CD4-positive, alpha-beta T cell (primary cell): ENCODE measurements at regions not wholly inside any gene's neighbourhood (a gene's known extent, or its start where the extent isn't known, plus 50 kb on each side); places are given as distances from the start of the nearest gene placed in this dataset.

Source experiments
- ATAC-seq: fragments of 200-7000 bp; cut with Tn5 transposase; one replicate; pipeline ENCODE4 v1.10.0; 2022; ENCODE audit warnings: mild to moderate bottlenecking; ENCODE audit not compliant: poor library complexity
- CTCF ChIA-PET: fragments of 350-600 bp; sonication (Branson Sonifier 250); formaldehyde crosslinking; loops from one replicate; lab custom pipeline; 2021; ENCODE audit warnings: antibody characterized with exemption, inconsistent platforms; lab: Charles Lee
- POLR2A ChIA-PET: fragments of 350-600 bp; sonication (Branson Sonifier 250); formaldehyde crosslinking; loops from one replicate; lab custom pipeline; 2021; ENCODE audit warnings: antibody characterized with exemption, inconsistent platforms; lab: Charles Lee
- DNase-seq, 14 experiments: peaks; one replicate each; pipeline ENCODE4 v3.0.0-alpha.2; 2013 to 2020; ENCODE audit warnings: mixed read lengths in 2 of 14
- H3K27ac ChIP-seq, 2 donors: one replicate each; pipeline versions ENCODE4 v1.5.1 to v1.7.0; 2013; ENCODE audit warnings: low read length in 2 of 2, low read depth in 1 of 2, mild to moderate bottlenecking in 1 of 2
- H3K27me3 ChIP-seq, 2 experiments: 1 replicate in 1 of 2; 2 replicates in 1 of 2; pipeline versions ENCODE4 v1.6.1 to v1.7.0; 2013; ENCODE audit warnings: low read length in 2 of 2, control low read depth in 1 of 2, mild to moderate bottlenecking in 1 of 2, moderate library complexity in 1 of 2; ENCODE audit not compliant: insufficient read depth in 2 of 2, control insufficient read depth in 1 of 2
- H3K36me3 ChIP-seq: one replicate; pipeline ENCODE4 v1.6.1; 2013; ENCODE audit warnings: low read length, control low read depth; ENCODE audit not compliant: insufficient read depth
- H3K4me1 ChIP-seq: one replicate; pipeline ENCODE4 v1.6.1; 2013; ENCODE audit warnings: low read length, control low read depth; ENCODE audit not compliant: insufficient read depth
- H3K4me3 ChIP-seq: one replicate; pipeline ENCODE4 v1.5.1; 2013; ENCODE audit warnings: mild to moderate bottlenecking, low read length, moderate library complexity
- H3K9me3 ChIP-seq, 2 experiments: 1 replicate in 1 of 2; 2 replicates in 1 of 2; pipeline versions ENCODE4 v1.6.1 to v1.7.0; 2013; ENCODE audit warnings: low read length in 2 of 2, mild to moderate bottlenecking in 2 of 2, control low read depth in 1 of 2, moderate library complexity in 1 of 2; ENCODE audit not compliant: control insufficient read depth in 1 of 2, insufficient read depth in 1 of 2
- H3K27ac Mint-ChIP-seq: one replicate; pipeline ENCODE4 v1.8.0; 2020; ENCODE audit warnings: mixed read lengths
- H3K27me3 Mint-ChIP-seq: one replicate; pipeline ENCODE4 v1.8.0; 2021; ENCODE audit warnings: mixed read lengths
- H3K36me3 Mint-ChIP-seq: one replicate; pipeline ENCODE4 v1.8.0; 2021; ENCODE audit warnings: low read depth, mixed read lengths
- H3K4me1 Mint-ChIP-seq: one replicate; pipeline ENCODE4 v1.8.0; 2021; ENCODE audit warnings: low read depth, mixed read lengths
- H3K4me3 Mint-ChIP-seq: one replicate; pipeline ENCODE4 v1.8.0; 2020; ENCODE audit warnings: mild to moderate bottlenecking, mixed read lengths
- H3K9me3 Mint-ChIP-seq: one replicate; pipeline ENCODE4 v1.8.0; 2020; ENCODE audit warnings: mixed read lengths
- CTCF ChIP-seq: fragments of 200-600 bp; IDR thresholded peaks from one replicate; pipeline ENCODE4 v1.8.0; 2022; ENCODE audit warnings: antibody characterized with exemption, mild to moderate bottlenecking
- intact Hi-C, 2 experiments: fragments of 100-400 bp; cut with DNase I in 1 of 2; cut with micrococcal nuclease in 1 of 2; formaldehyde crosslinking; loops; one replicate each; pipeline versions ENCODE4 v1.15.1 to v1.9.0; 2023 to 2025; cut with DNase I, micrococcal nuclease

DNA sequence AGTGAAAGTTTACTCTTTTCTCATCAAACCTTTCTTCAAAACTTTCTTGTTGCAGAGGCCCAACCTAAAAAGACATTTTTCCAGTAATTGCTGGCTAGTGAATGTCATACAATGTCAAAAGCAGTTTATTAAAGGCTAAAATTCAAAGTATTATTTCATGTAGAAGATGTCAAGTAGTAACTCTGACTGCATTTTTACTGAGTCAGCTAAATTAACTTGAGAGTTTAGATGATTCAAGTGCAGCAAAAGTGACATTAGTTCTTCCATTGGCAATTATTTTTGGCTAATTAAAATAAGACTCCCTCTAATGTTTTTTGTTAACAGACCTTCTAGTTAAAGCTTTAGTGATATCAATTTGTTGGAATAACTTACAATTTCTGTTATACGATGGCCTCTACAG lies 1438.5 kb downstream of the GRIK2 start:
- POLR2A ChIA-PET, result interaction anchor here (0.6 kb wide), 1 partner anchor 61 kb away, joined by 3 read pairs; no protein-coding TSS in a partner anchor
- Mint-ChIP-seq H3K36me3 (no peaks in the 10 kb centered on the region), H3K27me3 (no peaks in the 10 kb centered on the region), H3K4me1 (no peaks in the 10 kb centered on the region), H3K9me3 (peaks cover 3% of the 10 kb centered on the region), H3K4me3 (no peak overlapping the region), H3K27ac (no peak overlapping the region)
- Histone ChIP-seq H3K27me3 (no peaks in the 10 kb centered on the region), H3K4me3 (no peak overlapping the region), H3K9me3 (no peaks in the 10 kb centered on the region), H3K27ac (no peak overlapping the region), H3K4me1 (no peaks in the 10 kb centered on the region), H3K36me3 (no peaks in the 10 kb centered on the region)
- no peak for TF ChIP-seq CTCF
- DNase-seq, result no peak
- CTCF ChIA-PET, result no interaction called here
- no peak for ATAC-seq
- intact Hi-C loops, result no loop called here

- Mint-ChIP-seq H3K4me3 (no peak overlapping the region), H3K4me1 (no peaks in the 10 kb centered on the region), H3K27ac (no peak overlapping the region), H3K9me3 (peaks cover 5% of the 10 kb centered on the region), H3K27me3 (no peaks in the 10 kb centered on the region), H3K36me3 (no peaks in the 10 kb centered on the region)
- intact Hi-C loops, result no loop called here
- H3K4me3 ChIP-seq, result no peak overlapping the region
- CTCF ChIA-PET, result no interaction called here
- no peaks in the 10 kb centered on the region for H3K36me3 ChIP-seq
- POLR2A ChIA-PET, result no interaction called here
- TF ChIP-seq CTCF, result no peak
- ATAC-seq (no peak), DNase-seq (no peak)
- H3K27ac ChIP-seq, result no peak overlapping the region
- H3K4me1 ChIP-seq, result no peaks in the 10 kb centered on the region
- H3K27me3 ChIP-seq, result no peaks in the 10 kb centered on the region
- H3K9me3 ChIP-seq, result no peaks in the 10 kb centered on the region
Measured at GRCh38 chr6:102820098-102820497, 1426.6 kb downstream of the GRIK2 start.

- no peaks in the 10 kb centered on the region for H3K36me3 ChIP-seq
- no peaks in the 10 kb centered on the region for H3K27me3 ChIP-seq
- H3K4me1 ChIP-seq, result no peaks in the 10 kb centered on the region
- no peak for TF ChIP-seq CTCF
- DNase-seq (no peak), ATAC-seq (no peak)
- H3K9me3 Mint-ChIP-seq, result peaks cover 5% of the 10 kb centered on the region
- no peak overlapping the region for H3K27ac Mint-ChIP-seq
- intact Hi-C loops, result no loop called here
- no peaks in the 10 kb centered on the region for H3K4me1 Mint-ChIP-seq
- no peaks in the 10 kb centered on the region for H3K36me3 Mint-ChIP-seq
- POLR2A ChIA-PET, result no interaction called here
- no peak overlapping the region for H3K27ac ChIP-seq
- CTCF ChIA-PET, result no interaction called here
- no peaks in the 10 kb centered on the region for H3K27me3 Mint-ChIP-seq
- H3K9me3 ChIP-seq, result no peaks in the 10 kb centered on the region
- H3K4me3 Mint-ChIP-seq, result no peak overlapping the region
- no peak overlapping the region for H3K4me3 ChIP-seq
Measured at GRCh38 chr6:102815207-102815606, 1421.7 kb downstream of the GRIK2 start.
